Neural progenitor cell (in vitro differentiated cells): ENCODE measurements at regions not wholly inside any gene's neighbourhood (a gene's known extent, or its start where the extent isn't known, plus 50 kb on each side); places are given as distances from the start of the nearest gene placed in this dataset.
A peak's percentile ranks its signal among the peaks of the same experiment; 100 is the strongest.

ENCODE experiments used
- DNase-seq: peaks from one replicate; pipeline ENCODE4 v3.0.0-alpha.2; 2016; ENCODE audit warnings: low spot score
- H2AFZ ChIP-seq: fragments of 200-600 bp; sonication (generic); replicated peaks from 2 replicates; pipeline ENCODE4 v1.6.1; 2016; ENCODE audit warnings: antibody characterized with exemption
- H3F3A ChIP-seq: fragments of 200-600 bp; sonication (generic); 2 replicates; pipeline ENCODE4 v1.6.1; 2016; ENCODE audit warnings: antibody characterized with exemption, low read depth
- H3K27ac ChIP-seq: fragments of 200-600 bp; sonication (generic); 2 replicates; pipeline ENCODE4 v1.5.1; 2016; ENCODE audit warnings: mild to moderate bottlenecking
- H3K27me3 ChIP-seq: fragments of 200-600 bp; sonication (generic); 2 replicates; pipeline ENCODE4 v1.6.1; 2016; ENCODE audit warnings: mild to moderate bottlenecking, moderate library complexity
- H3K36me3 ChIP-seq: fragments of 200-600 bp; sonication (generic); 2 replicates; pipeline ENCODE4 v1.5.1; 2016
- H3K4me1 ChIP-seq: fragments of 200-600 bp; sonication (generic); 2 replicates; pipeline ENCODE4 v1.6.1; 2016; ENCODE audit warnings: mixed run types
- H3K4me2 ChIP-seq: fragments of 200-600 bp; sonication (generic); 2 replicates; pipeline ENCODE4 v1.6.1; 2016
- H3K4me3 ChIP-seq: fragments of 200-600 bp; sonication (generic); 2 replicates; pipeline ENCODE4 v1.5.1; 2016
- H3K79me2 ChIP-seq: fragments of 200-600 bp; sonication (generic); 2 replicates; pipeline ENCODE4 v1.6.1; 2016; ENCODE audit warnings: low read depth
- H3K9ac ChIP-seq: fragments of 200-600 bp; sonication (generic); 2 replicates; pipeline ENCODE4 v1.6.1; 2016
- H3K9me3 ChIP-seq: fragments of 200-600 bp; sonication (generic); 2 replicates; pipeline ENCODE4 v1.5.1; 2016; ENCODE audit warnings: low read depth
- H4K20me1 ChIP-seq: fragments of 200-600 bp; sonication (generic); 2 replicates; pipeline ENCODE4 v1.6.1; 2016; ENCODE audit warnings: low read depth
- H3K27ac Mint-ChIP-seq: 3 replicates; pipeline ENCODE4 v1.8.0; 2021; ENCODE audit warnings: mixed read lengths
- H3K27me3 Mint-ChIP-seq: 2 replicates; pipeline ENCODE4 v1.8.0; 2022; ENCODE audit warnings: low read depth, mild to moderate bottlenecking, inconsistent platforms, moderate library complexity, mixed read lengths; ENCODE audit not compliant: insufficient read depth
- H3K36me3 Mint-ChIP-seq: 3 replicates; pipeline ENCODE4 v1.8.0; 2021; ENCODE audit warnings: mixed read lengths
- H3K4me1 Mint-ChIP-seq: 3 replicates; pipeline ENCODE4 v1.8.0; 2021; ENCODE audit warnings: mixed read lengths
- H3K4me3 Mint-ChIP-seq: 3 replicates; pipeline ENCODE4 v1.8.0; 2021; ENCODE audit warnings: mild to moderate bottlenecking, moderate library complexity, mixed read lengths
- H3K9me3 Mint-ChIP-seq: 3 replicates; pipeline ENCODE4 v1.8.0; 2020; ENCODE audit warnings: mixed read lengths
- CTCF ChIP-seq: fragments of 200-600 bp; sonication (generic); IDR thresholded peaks from 2 replicates; pipeline ENCODE4 v1.5.1; 2017; ENCODE audit warnings: antibody characterized with exemption, mild to moderate bottlenecking
- EZH2 ChIP-seq: fragments of 200-600 bp; sonication (generic); IDR thresholded peaks from 2 replicates; pipeline ENCODE4 v1.6.1; 2017; ENCODE audit warnings: antibody characterized with exemption, mild to moderate bottlenecking, moderate library complexity
- EZH2phosphoT487 ChIP-seq: fragments of 200-600 bp; sonication (generic); IDR thresholded peaks from 2 replicates; pipeline ENCODE4 v1.6.1; 2017; ENCODE audit warnings: antibody characterized with exemption

GRCh38 chr18:26639149-26639548 lies 90.8 kb upstream of the KCTD1 start:
- Mint-ChIP-seq H3K36me3 (peaks cover 5% of the 10 kb centered on the region), H3K27me3 (no peaks in the 10 kb centered on the region), H3K4me3 (no peak overlapping the region), H3K27ac (no peak overlapping the region), H3K4me1 (peaks cover 9% of the 10 kb centered on the region), H3K9me3 (peaks cover 2% of the 10 kb centered on the region)
- TF ChIP-seq EZH2 (no peak), CTCF (no peak), EZH2phosphoT487 (no peak)
- no peaks in the 10 kb centered on the region for H3K36me3 ChIP-seq
- H3F3A ChIP-seq = no peaks in the 10 kb centered on the region
- no peak overlapping the region for H3K27ac ChIP-seq
- no peaks in the 10 kb centered on the region for H4K20me1 ChIP-seq
- no peak for DNase-seq
- no peak overlapping the region for H3K4me3 ChIP-seq
- H3K4me1 ChIP-seq = no peaks in the 10 kb centered on the region
- H3K9me3 ChIP-seq = no peaks in the 10 kb centered on the region
- H3K9ac ChIP-seq = no peak overlapping the region
- no peak overlapping the region for H3K4me2 ChIP-seq
- no peak overlapping the region for H2AFZ ChIP-seq
- no peaks in the 10 kb centered on the region for H3K27me3 ChIP-seq
- H3K79me2 ChIP-seq = no peaks in the 10 kb centered on the region

GRCh38 chr18:26637983-26638382 lies 89.6 kb upstream of the KCTD1 start:
- Histone ChIP-seq H3K4me2 (no peak overlapping the region), H2AFZ (no peak overlapping the region), H3K9ac (no peak overlapping the region), H3K9me3 (no peaks in the 10 kb centered on the region), H3K79me2 (no peaks in the 10 kb centered on the region), H4K20me1 (no peaks in the 10 kb centered on the region), H3K27me3 (no peaks in the 10 kb centered on the region), H3F3A (no peaks in the 10 kb centered on the region), H3K27ac (no peak overlapping the region), H3K4me3 (no peak overlapping the region), H3K36me3 (no peaks in the 10 kb centered on the region), H3K4me1 (no peaks in the 10 kb centered on the region)
- no peaks in the 10 kb centered on the region for H3K27me3 Mint-ChIP-seq
- H3K9me3 Mint-ChIP-seq = peaks cover 2% of the 10 kb centered on the region
- H3K4me1 Mint-ChIP-seq = peaks cover 6% of the 10 kb centered on the region
- no peak for DNase-seq
- no peak overlapping the region for H3K4me3 Mint-ChIP-seq
- TF ChIP-seq CTCF (no peak), EZH2 (no peak)
- no peak overlapping the region for H3K27ac Mint-ChIP-seq
- no peaks in the 10 kb centered on the region for H3K36me3 Mint-ChIP-seq

- Histone ChIP-seq H2AFZ (no peak overlapping the region), H3K9ac (no peak overlapping the region), H3F3A (no peaks in the 10 kb centered on the region), H3K4me2 (no peak overlapping the region), H4K20me1 (no peaks in the 10 kb centered on the region), H3K27ac (no peak overlapping the region), H3K4me3 (no peak overlapping the region), H3K4me1 (no peaks in the 10 kb centered on the region), H3K79me2 (no peaks in the 10 kb centered on the region), H3K36me3 (no peaks in the 10 kb centered on the region), H3K9me3 (no peaks in the 10 kb centered on the region), H3K27me3 (no peaks in the 10 kb centered on the region)
- TF ChIP-seq EZH2phosphoT487 (no peak), EZH2 (no peak), CTCF (no peak)
- Mint-ChIP-seq H3K9me3 (no peaks in the 10 kb centered on the region), H3K36me3 (no peaks in the 10 kb centered on the region), H3K27me3 (no peaks in the 10 kb centered on the region), H3K4me1 (peaks cover 6% of the 10 kb centered on the region), H3K4me3 (no peak overlapping the region), H3K27ac (no peak overlapping the region)
- DNase-seq = peak; percentile 15
Measured at GRCh38 chr18:26637324-26637723, 89.0 kb upstream of the KCTD1 start.

- H2AFZ ChIP-seq = no peak overlapping the region
- no peaks in the 10 kb centered on the region for H3K36me3 ChIP-seq
- H3K4me2 ChIP-seq = no peak overlapping the region
- no peak for TF ChIP-seq CTCF
- no peak for TF ChIP-seq EZH2phosphoT487
- TF ChIP-seq EZH2 = no peak
- H3K27ac ChIP-seq = no peak overlapping the region
- H3K9ac ChIP-seq = no peak overlapping the region
- DNase-seq = no peak
- Mint-ChIP-seq H3K9me3 (no peaks in the 10 kb centered on the region), H3K27me3 (no peaks in the 10 kb centered on the region), H3K27ac (no peak overlapping the region), H3K36me3 (no peaks in the 10 kb centered on the region), H3K4me3 (no peak overlapping the region), H3K4me1 (peaks cover 6% of the 10 kb centered on the region)
- H3F3A ChIP-seq = no peaks in the 10 kb centered on the region
- no peaks in the 10 kb centered on the region for H4K20me1 ChIP-seq
- no peaks in the 10 kb centered on the region for H3K4me1 ChIP-seq
- no peak overlapping the region for H3K4me3 ChIP-seq
- H3K79me2 ChIP-seq = no peaks in the 10 kb centered on the region
- H3K27me3 ChIP-seq = no peaks in the 10 kb centered on the region
- H3K9me3 ChIP-seq = no peaks in the 10 kb centered on the region
Measured at GRCh38 chr18:26635466-26635865, 87.1 kb upstream of the KCTD1 start.
